Caco-2 (cell line): ENCODE measurements at regions not wholly inside any gene's neighbourhood (a gene's known extent, or its start where the extent isn't known, plus 50 kb on each side); places are given as distances from the start of the nearest gene placed in this dataset.

Source experiments
- BruUV-seq: library from RNA; stranded (reverse); fragments of 400-500 nt; replicated peaks from 2 replicates; lab custom pipeline; 2021; lab: Mats Ljungman, UMichigan
- CTCF ChIA-PET: fragments of 300-600 bp; sonication (Branson Sonifier 250); formaldehyde crosslinking; loops from one replicate; lab custom pipeline; 2022; ENCODE audit warnings: antibody characterized with exemption; lab: Charles Lee
- POLR2A ChIA-PET: fragments of 300-600 bp; sonication (Branson Sonifier 250); formaldehyde crosslinking; loops from one replicate; lab custom pipeline; 2022; ENCODE audit warnings: antibody characterized with exemption; lab: Charles Lee
- DNase-seq, 2 experiments: peaks; one replicate each; pipeline versions ENCODE4 v3.0.0 to v3.0.0-alpha.2; 2020 to 2022
- H3K27me3 ChIP-seq: replicated peaks from 2 replicates; pipeline ENCODE4 v1.6.0; 2011; ENCODE audit warnings: low read length; ENCODE audit not compliant: control insufficient read depth, insufficient read depth
- H3K36me3 ChIP-seq: 2 replicates; pipeline ENCODE4 v1.5.1; 2011; ENCODE audit warnings: low read length; ENCODE audit not compliant: control insufficient read depth, insufficient read depth
- H3K4me1 ChIP-seq: fragments of 250-450 bp; sonication (Bioruptor Pico); 2 replicates; pipeline ENCODE4 v1.5.1; 2020; ENCODE audit warnings: mild to moderate bottlenecking
- H3K4me3 ChIP-seq: 2 replicates; pipeline ENCODE4 v1.5.1; 2011; ENCODE audit warnings: low read depth, mild to moderate bottlenecking, control low read depth, low read length
- H3K9me3 ChIP-seq: fragments of 250-450 bp; sonication (Bioruptor Pico); 2 replicates; pipeline ENCODE4 v1.5.1; 2020; ENCODE audit warnings: mild to moderate bottlenecking, moderate library complexity
- H3K27ac Mint-ChIP-seq: one replicate; pipeline ENCODE4 v1.8.0; 2022; ENCODE audit warnings: mixed read lengths; ENCODE audit not compliant: unreplicated experiment
- H3K27me3 Mint-ChIP-seq: one replicate; pipeline ENCODE4 v1.8.0; 2022; ENCODE audit warnings: mixed read lengths; ENCODE audit not compliant: insufficient read depth, unreplicated experiment
- H3K36me3 Mint-ChIP-seq: one replicate; pipeline ENCODE4 v1.8.0; 2022; ENCODE audit warnings: mild to moderate bottlenecking, mixed read lengths; ENCODE audit not compliant: insufficient read depth, unreplicated experiment
- H3K4me1 Mint-ChIP-seq: one replicate; pipeline ENCODE4 v1.8.0; 2022; ENCODE audit warnings: low read depth, mixed read lengths; ENCODE audit not compliant: unreplicated experiment
- H3K4me3 Mint-ChIP-seq: one replicate; pipeline ENCODE4 v1.8.0; 2022; ENCODE audit warnings: mild to moderate bottlenecking, moderate library complexity, mixed read lengths; ENCODE audit not compliant: unreplicated experiment
- H3K9me3 Mint-ChIP-seq: one replicate; pipeline ENCODE4 v1.8.0; 2022; ENCODE audit warnings: mixed read lengths; ENCODE audit not compliant: unreplicated experiment
- intact Hi-C: fragments of 100-400 bp; cut with micrococcal nuclease; formaldehyde crosslinking; loops from one replicate; pipeline ENCODE4 v1.10.0; 2022; ENCODE audit not compliant: unreplicated experiment
- TF ChIP-seq, protein P1 (sequence below), 2 experiments: fragments of 200-600 bp in 1 of 2; IDR thresholded peaks; 1 replicate in 1 of 2; 2 replicates in 1 of 2; pipeline versions ENCODE4 v1.5.1 to v1.8.0; 2011 to 2022; ENCODE audit warnings: antibody characterized with exemption in 1 of 2, control low read depth in 1 of 2, inconsistent platforms in 1 of 2, low read depth in 1 of 2, low read length in 1 of 2, mild to moderate bottlenecking in 1 of 2, moderate library complexity in 1 of 2; ENCODE audit not compliant: insufficient read depth in 1 of 2, severe bottlenecking in 1 of 2, unreplicated experiment in 1 of 2

GRCh38 chr1:103348136-103348535, 177.4 kb upstream of the RNPC3 start:
- Mint-ChIP-seq H3K36me3 (no peaks in the 10 kb centered on the region), H3K4me3 (no peak overlapping the region), H3K27me3 (no peaks in the 10 kb centered on the region), H3K9me3 (no peaks in the 10 kb centered on the region), H3K4me1 (no peaks in the 10 kb centered on the region), H3K27ac (no peak overlapping the region)
- Histone ChIP-seq H3K27me3 (no peaks in the 10 kb centered on the region), H3K4me1 (no peaks in the 10 kb centered on the region), H3K4me3 (no peak overlapping the region), H3K36me3 (no peaks in the 10 kb centered on the region), H3K9me3 (no peaks in the 10 kb centered on the region)
- BruUV-seq, result no TSS peak
- ChIA-PET CTCF (no interaction called here), POLR2A (no interaction called here)
- TF ChIP-seq, protein P1, sequence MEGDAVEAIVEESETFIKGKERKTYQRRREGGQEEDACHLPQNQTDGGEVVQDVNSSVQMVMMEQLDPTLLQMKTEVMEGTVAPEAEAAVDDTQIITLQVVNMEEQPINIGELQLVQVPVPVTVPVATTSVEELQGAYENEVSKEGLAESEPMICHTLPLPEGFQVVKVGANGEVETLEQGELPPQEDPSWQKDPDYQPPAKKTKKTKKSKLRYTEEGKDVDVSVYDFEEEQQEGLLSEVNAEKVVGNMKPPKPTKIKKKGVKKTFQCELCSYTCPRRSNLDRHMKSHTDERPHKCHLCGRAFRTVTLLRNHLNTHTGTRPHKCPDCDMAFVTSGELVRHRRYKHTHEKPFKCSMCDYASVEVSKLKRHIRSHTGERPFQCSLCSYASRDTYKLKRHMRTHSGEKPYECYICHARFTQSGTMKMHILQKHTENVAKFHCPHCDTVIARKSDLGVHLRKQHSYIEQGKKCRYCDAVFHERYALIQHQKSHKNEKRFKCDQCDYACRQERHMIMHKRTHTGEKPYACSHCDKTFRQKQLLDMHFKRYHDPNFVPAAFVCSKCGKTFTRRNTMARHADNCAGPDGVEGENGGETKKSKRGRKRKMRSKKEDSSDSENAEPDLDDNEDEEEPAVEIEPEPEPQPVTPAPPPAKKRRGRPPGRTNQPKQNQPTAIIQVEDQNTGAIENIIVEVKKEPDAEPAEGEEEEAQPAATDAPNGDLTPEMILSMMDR (IDR thresholded peaks at IDR 0.05; ENCODE audit: insufficient read depth in 1 of 2, low read depth in 1 of 2, low read length in 1 of 2, severe bottlenecking in 1 of 2, unreplicated experiment in 1 of 2), result no peak
- intact Hi-C loops, result no loop called here
- DNase-seq, result no peak

DNA sequence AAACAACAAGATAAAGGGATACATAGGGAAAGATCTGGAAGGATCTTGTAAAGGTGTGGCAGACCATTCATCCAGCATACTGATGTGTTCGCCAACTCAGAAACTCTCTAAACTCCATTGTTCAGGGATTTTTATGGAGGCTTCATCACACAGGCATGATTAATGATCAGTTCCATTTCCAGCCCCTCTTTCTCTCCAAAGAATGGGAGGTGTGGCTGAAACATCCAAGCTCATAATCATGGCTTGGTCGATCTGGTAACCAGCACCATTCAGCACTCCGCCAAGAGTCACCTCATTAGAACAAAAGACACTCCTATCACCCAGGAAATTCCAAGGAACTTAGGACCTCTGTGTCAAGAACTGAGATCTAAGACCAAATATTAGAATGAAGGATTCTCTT, 180.6 kb upstream of the RNPC3 start:
- ChIA-PET POLR2A (no interaction called here), CTCF (no interaction called here)
- Mint-ChIP-seq H3K9me3 (no peaks in the 10 kb centered on the region), H3K27me3 (no peaks in the 10 kb centered on the region), H3K4me1 (no peaks in the 10 kb centered on the region), H3K4me3 (no peak overlapping the region), H3K27ac (no peak overlapping the region), H3K36me3 (no peaks in the 10 kb centered on the region)
- no peaks in the 10 kb centered on the region for H3K27me3 ChIP-seq
- no peaks in the 10 kb centered on the region for H3K4me1 ChIP-seq
- TF ChIP-seq, protein P1 (IDR thresholded peaks at IDR 0.05; ENCODE audit: insufficient read depth in 1 of 2, low read depth in 1 of 2, low read length in 1 of 2, severe bottlenecking in 1 of 2, unreplicated experiment in 1 of 2), result no peak
- H3K9me3 ChIP-seq, result no peaks in the 10 kb centered on the region
- intact Hi-C loops, result no loop called here
- no peaks in the 10 kb centered on the region for H3K36me3 ChIP-seq
- no TSS peak for BruUV-seq
- no peak for DNase-seq
- no peak overlapping the region for H3K4me3 ChIP-seq

- BruUV-seq, result no TSS peak
- H3K36me3 ChIP-seq, result no peaks in the 10 kb centered on the region
- POLR2A ChIA-PET, result no interaction called here
- CTCF ChIA-PET, result no interaction called here
- DNase-seq, result no peak
- no peaks in the 10 kb centered on the region for H3K9me3 ChIP-seq
- no peak overlapping the region for H3K4me3 ChIP-seq
- no peaks in the 10 kb centered on the region for H3K27me3 Mint-ChIP-seq
- TF ChIP-seq, protein P1 (IDR thresholded peaks at IDR 0.05; ENCODE audit: insufficient read depth in 1 of 2, low read depth in 1 of 2, low read length in 1 of 2, severe bottlenecking in 1 of 2, unreplicated experiment in 1 of 2), result no peak
- H3K36me3 Mint-ChIP-seq, result no peaks in the 10 kb centered on the region
- H3K27me3 ChIP-seq, result no peaks in the 10 kb centered on the region
- H3K27ac Mint-ChIP-seq, result no peak overlapping the region
- no peak overlapping the region for H3K4me3 Mint-ChIP-seq
- H3K4me1 ChIP-seq, result no peaks in the 10 kb centered on the region
- intact Hi-C loops, result no loop called here
- no peaks in the 10 kb centered on the region for H3K9me3 Mint-ChIP-seq
- no peaks in the 10 kb centered on the region for H3K4me1 Mint-ChIP-seq
Measured at GRCh38 chr1:103341377-103341880, 184.1 kb upstream of the RNPC3 start.
